GM19351 (cell line): ENCODE measurements at regions not wholly inside any gene's neighbourhood (a gene's known extent, or its start where the extent isn't known, plus 50 kb on each side); places are given as distances from the start of the nearest gene placed in this dataset.

Source experiments
- ATAC-seq: cut with Tn5 transposase; IDR thresholded peaks from one replicate; pipeline ENCODE4 v1.9.1; 2021; ENCODE audit warnings: mild to moderate bottlenecking, moderate library complexity; ENCODE audit not compliant: unreplicated experiment

GRCh38 chr2:128523457-128523856 is 204.8 kb upstream of the HS6ST1 start:
- no peak for ATAC-seq

- ATAC-seq: no peak
Measured at GRCh38 chr2:128524183-128524582, 205.5 kb upstream of the HS6ST1 start.

- no peak for ATAC-seq
Measured at GRCh38 chr2:128525653-128526052, 207.0 kb upstream of the HS6ST1 start.

GRCh38 chr2:128526455-128526976 is 207.8 kb upstream of the HS6ST1 start:
- ATAC-seq: no peak

- ATAC-seq: no peak
Measured at GRCh38 chr2:128528133-128528532, 209.5 kb upstream of the HS6ST1 start.

GRCh38 chr2:128530025-128530573 is 211.4 kb upstream of the HS6ST1 start:
- ATAC-seq: no peak

GRCh38 chr2:128531856-128532255 is 213.2 kb upstream of the HS6ST1 start:
- ATAC-seq: no peak

- no peak for ATAC-seq
Measured at GRCh38 chr2:128533101-128533500, 214.4 kb upstream of the HS6ST1 start.

- no peak for ATAC-seq
Measured at GRCh38 chr2:128534688-128535392, 216.2 kb upstream of the HS6ST1 start.

GRCh38 chr2:128535953-128536352 is 217.3 kb upstream of the HS6ST1 start:
- ATAC-seq: no peak

GRCh38 chr2:128536925-128537620 is 218.4 kb upstream of the HS6ST1 start:
- ATAC-seq: no peak

GRCh38 chr2:128537646-128538045 is 219.0 kb upstream of the HS6ST1 start:
- ATAC-seq: no peak

- ATAC-seq: no peak
Measured at GRCh38 chr2:128538396-128538795, 219.7 kb upstream of the HS6ST1 start.

- no peak for ATAC-seq
Measured at GRCh38 chr2:128540670-128541069, 222.0 kb upstream of the HS6ST1 start.

GRCh38 chr2:128541448-128541847 is 222.8 kb upstream of the HS6ST1 start:
- ATAC-seq: no peak

- ATAC-seq: no peak
Measured at GRCh38 chr2:128543036-128543435, 224.4 kb upstream of the HS6ST1 start.

- no peak for ATAC-seq
Measured at GRCh38 chr2:128543646-128544045, 225.0 kb upstream of the HS6ST1 start.

- no peak for ATAC-seq
Measured at GRCh38 chr2:128544321-128545037, 225.8 kb upstream of the HS6ST1 start.

GRCh38 chr2:128545085-128545484 is 226.4 kb upstream of the HS6ST1 start:
- ATAC-seq: no peak

- ATAC-seq: no peak
Measured at GRCh38 chr2:128545829-128546228, 227.2 kb upstream of the HS6ST1 start.

GRCh38 chr2:128547667-128548066 is 229.0 kb upstream of the HS6ST1 start:
- no peak for ATAC-seq
